ENCODE measurements at regions not wholly inside any gene's neighbourhood (a gene's known extent, or its start where the extent isn't known, plus 50 kb on each side); places are given as distances from the start of the nearest gene placed in this dataset.

DNA sequence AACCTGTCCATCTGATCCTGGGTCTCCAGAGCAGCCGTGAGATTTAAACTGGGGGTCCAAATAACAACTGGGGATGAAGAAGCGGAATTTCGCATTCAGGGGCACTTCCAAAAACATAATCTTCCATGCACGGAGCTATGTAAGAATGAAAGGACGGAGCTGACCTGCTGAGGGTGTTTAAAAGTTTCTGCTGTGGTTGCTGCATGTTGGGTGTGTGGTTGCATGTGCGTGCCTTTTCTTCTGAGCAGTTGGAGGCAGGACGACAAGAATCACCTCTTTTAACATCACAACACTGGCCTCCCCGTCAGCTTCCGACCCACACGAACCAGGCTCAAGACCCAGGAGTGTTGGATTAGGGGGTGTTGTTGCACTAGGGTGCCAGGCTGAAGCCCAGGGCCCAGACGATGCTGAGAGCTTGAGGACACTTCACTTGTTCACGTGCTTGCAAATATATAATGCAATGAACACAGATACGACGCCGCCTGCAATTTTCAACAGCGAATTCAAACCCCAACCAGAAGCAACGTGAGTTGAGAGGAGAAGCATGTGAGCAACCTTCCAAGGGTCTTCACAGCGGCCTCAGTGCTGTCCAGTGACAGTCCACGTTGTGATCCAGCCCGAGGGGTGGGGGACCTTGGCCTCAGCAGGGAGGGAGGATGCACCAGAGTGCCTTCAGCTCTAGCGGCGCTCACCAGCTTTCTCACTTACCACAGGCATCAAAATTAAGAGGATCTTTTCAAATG lies 76.0 kb upstream of the SALL3 start:
- DNase-seq = no peak

- DNase-seq = no peak
Measured at GRCh38 chr18:78904179-78904531, 75.5 kb upstream of the SALL3 start.

GRCh38 chr18:78905334-78905733 lies 74.3 kb upstream of the SALL3 start:
- DNase-seq = no peak

GRCh38 chr18:78906066-78906465 lies 73.6 kb upstream of the SALL3 start:
- no peak for DNase-seq

GRCh38 chr18:78908462-78909260 lies 71.0 kb upstream of the SALL3 start:
- DNase-seq = no peak

DNA sequence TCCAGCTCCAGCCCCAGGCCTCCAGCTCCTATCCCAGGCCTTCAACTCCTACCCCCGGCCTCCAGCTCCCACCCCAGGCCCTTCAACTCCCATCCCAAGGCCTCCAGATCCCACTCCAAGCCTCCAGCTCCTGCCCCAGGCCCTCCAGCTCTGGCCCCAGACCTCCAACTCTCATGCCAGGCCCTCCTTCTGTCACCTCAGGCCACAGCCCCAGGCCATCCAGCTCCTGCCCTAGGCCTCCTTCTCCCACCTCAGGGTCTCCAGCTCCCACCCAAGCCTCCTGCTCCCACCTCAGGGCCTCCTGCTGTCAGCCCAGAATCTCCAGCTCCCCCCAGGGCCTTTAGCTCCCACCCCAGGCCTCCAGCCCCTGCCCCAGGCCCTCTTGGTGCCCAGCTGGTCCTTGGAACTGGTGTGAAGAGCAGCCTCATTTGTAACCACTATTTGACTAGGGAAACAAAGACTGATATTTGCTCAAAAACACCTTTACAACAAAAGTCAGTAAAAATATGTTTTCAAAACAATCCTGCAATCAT lies 67.8 kb upstream of the SALL3 start:
- no peak for DNase-seq

GRCh38 chr18:78912336-78912735 lies 67.3 kb upstream of the SALL3 start:
- DNase-seq = no peak

DNA sequence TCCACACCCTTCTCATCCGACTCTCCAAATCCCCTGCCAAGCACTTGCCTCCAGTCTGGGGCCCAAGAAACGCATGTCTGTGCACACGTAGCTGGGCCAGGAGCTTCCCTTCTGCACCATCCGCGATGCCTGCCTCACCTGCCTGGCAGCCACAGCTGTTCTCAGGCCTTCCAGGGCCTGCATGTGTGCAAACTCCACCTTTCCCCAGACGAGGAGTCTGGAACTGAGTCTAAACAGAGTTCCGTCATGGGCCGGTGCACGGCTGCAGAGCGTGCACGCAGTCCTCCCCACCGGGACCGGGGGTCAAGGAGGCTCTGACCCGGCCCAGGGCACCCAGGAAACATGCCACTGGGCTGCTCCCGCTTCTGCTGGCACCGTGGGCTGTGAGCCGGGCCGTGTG lies 66.8 kb upstream of the SALL3 start:
- no peak for DNase-seq

DNA sequence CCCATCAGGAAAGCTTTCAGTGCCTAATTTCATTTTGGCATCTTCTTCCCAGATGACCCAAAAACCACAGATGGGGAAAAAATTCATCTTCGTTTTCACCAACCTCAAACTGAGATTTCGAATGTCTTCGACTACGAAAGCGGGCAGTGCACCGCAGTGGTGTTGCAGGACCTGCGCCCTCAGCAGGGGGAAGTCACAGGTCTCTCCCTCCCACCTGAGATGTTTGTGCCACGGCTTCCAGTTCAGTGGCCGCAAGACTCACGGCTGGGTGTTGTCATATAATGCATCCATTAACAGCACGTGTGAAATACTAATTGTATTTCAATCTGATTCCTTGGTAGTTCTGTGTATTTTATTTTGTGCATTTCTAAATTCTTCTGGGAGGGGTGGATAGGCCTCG lies 66.2 kb upstream of the SALL3 start:
- DNase-seq = no peak

- DNase-seq = no peak
Measured at GRCh38 chr18:78913830-78914231, 65.8 kb upstream of the SALL3 start.

DNA sequence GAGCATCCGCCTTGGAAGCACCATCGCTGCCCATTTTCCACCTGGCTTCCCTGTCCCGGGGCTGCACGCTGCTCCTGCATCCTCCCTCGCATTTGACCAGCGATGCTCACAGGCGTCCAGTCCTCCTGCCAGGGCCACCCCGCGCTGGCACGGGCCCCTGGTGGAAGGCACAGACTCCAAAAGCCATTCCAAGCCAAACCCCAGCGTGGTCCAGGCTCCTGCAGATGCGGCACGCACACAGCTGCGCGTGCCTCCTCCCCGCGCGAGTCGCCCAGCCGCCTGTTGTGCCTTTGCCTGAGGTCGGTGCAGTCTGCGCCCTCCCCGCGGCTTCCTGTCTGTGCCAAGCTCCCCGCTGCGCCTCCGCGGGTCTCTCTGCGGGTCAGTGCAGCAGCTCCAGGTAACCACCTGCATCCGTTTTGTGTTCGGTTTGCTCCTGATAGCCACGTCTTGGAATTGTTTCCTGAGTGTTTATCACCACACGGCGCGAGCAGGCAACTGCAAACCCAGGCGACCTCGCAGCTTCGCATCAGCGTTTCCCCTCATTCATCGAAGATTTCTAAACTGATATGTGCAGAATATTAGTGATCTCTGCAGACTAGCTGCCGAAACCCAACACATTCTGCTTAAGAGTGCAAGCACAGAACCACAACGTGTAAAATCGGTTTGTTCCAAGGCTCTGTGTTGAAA lies 65.2 kb upstream of the SALL3 start:
- DNase-seq = no peak

DNA sequence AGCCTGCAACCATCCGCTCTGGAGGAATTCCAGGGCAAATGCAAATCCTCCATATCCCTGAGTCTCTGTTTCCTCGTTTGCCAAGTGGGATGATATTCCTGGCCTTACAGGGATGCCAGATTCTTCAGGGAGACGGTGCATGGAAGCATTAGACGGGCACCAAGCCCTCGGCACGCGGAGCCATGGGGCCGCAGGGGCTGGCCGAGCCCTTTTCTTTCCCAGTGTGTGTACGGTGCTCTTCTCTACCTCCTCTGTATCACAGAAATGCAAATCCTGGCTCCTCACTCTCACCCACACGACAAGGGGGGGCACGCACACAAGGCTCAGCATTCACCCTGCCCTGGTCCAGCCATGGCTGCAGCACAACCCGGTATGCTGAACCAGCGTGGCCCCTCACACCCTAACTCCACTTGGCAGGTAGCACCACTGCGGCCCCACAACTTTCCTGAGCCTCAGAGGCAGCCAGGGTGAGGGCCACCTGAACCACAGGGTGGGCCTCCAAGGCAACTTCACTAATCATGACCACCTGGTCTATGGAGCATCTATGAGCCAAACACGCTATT lies 64.1 kb upstream of the SALL3 start:
- no peak for DNase-seq

DNA sequence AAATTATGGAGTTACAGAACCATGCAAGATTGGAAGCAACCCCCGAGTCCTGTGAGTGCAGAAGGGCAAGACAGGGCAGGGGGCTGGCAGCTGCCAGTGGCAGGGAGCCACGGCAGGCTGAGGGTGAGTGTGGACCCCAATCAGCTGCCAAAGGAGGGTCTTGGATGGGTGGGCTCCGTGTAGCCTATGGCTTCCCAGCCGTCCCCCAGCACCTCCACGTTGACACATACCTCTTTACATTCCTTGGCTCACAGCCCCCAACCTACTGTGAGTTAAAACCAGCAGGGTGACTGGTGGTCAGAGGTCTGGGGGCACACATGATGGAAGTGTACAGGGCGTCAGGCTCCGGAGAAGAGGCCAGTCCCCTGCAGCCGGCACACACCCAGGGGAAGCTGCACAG lies 60.9 kb upstream of the SALL3 start:
- no peak for DNase-seq

DNA sequence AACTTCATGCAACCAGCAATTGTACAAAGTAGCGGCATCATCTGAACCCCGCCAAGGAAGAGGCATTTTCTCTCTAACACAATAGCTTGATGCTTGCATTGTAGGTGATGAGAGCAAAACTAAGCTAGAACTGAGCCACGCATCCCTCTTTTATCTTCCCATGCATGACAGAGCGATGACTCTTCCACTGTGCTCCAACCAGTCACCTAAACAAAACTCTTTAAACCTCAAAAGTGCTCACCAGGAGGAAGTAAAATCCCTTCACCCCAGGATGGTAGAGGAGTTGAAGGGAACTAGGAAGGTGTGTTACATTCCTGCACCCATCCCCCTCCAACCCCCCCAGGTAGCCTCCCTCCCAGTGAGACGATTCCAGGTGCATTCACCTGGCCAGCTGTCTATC lies 59.7 kb upstream of the SALL3 start:
- DNase-seq = no peak

DNA sequence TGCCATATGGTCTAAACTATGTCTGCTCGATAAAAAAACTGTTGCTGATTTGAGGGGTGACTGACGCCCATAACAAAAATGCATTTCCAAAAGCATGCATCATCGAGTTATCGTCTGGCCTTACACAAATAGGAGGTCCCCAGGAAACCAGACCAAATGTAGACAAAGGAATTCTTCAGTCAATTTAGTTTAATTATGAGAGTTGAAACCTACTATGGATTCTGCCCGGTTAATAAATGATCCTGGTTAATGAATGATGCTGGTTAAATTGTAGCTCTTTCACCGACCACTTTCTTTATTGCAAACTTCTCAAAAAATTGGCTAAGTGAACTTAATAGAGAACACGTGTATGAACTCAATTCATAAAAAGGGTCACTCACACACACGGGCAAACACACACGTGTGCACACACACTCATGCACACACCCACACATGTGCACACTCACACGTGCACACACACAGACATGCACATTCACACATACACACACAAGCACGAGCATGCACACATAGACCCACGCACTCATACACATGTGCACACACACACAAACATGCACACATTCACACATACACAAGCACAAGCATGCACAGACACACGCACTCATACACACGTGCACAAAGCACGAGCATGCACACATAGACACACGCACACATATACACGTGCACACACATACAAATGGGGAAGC lies 59.0 kb upstream of the SALL3 start:
- DNase-seq = no peak

DNA sequence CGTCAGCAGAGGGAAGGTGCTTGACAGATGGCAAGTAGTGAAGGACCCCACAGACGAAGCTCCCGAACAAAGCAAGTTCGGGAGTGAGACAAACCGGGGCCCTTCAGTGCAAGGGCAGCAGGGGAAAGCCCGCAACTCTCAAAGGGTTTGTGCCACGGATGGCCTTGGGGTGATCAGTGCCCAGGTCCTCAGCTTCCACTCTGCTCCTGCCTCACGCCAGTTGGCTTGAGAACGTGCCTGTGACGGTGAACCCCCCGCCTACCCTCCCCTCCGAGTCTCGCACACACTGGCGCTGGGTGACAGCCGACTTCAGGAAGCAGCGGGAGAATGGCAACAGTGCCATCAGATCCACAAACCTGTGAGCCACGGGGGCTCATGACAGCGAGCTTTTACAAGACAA lies 56.8 kb upstream of the SALL3 start:
- no peak for DNase-seq

- no peak for DNase-seq
Measured at GRCh38 chr18:78924301-78924700, 55.3 kb upstream of the SALL3 start.

DNA sequence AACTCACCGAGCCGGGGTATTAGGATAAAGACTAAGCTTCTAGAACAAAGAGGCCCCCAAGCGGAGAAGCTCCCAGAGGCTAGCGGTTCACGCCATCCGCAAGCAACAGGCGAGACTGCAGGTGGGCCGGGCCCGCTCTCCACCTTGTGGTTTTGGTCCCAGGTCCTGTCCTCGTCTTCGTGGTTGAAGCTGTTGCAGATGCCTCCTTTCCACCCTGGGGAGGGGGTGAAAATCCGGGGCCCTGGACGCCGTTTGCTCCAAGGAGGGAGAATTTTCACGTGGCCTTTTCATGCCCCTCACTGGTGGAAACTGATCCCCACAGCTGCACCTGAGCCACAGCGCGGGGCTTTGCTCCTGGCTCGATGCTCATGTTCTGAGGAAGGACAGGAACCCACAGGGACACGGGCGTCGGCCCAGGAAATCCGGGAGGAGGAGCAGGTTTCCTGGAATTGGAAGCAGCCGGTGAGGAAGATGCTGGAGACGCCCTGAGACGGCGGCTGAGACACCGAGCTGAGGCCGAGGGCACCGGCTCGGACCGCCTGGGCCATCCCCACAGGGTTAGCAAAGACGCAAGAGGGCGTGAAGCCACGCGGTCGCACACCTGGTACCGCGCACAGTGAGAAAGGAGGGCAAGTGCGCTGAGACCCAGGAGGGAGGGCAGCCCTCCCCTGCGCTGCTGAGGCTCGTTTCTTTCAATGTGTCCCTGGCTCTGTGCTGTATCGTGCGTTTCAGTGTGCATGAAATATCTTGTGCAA lies 54.7 kb upstream of the SALL3 start:
- DNase-seq = no peak

- no peak for DNase-seq
Measured at GRCh38 chr18:78925557-78926242, 53.9 kb upstream of the SALL3 start.

DNA sequence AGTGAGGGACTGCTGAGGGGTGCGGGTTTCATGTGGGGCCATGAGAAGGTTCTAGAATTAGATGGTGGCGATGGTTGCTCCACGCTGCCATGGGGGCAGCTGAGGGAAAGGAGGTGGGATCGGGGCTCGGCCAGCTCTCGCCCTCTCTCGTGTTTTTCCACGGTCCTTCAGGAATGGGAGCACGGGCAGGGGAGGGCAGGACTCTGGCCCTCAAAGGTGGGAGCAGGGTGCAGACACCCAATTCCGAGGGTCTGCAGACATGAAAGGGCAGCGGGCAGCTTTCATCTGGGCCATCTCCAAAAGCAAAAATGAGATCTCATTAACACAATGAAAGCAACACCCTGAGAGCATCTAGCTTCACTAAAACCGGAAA lies 53.4 kb upstream of the SALL3 start:
- DNase-seq = no peak

- no peak for DNase-seq
Measured at GRCh38 chr18:78927156-78927555, 52.5 kb upstream of the SALL3 start.

DNA sequence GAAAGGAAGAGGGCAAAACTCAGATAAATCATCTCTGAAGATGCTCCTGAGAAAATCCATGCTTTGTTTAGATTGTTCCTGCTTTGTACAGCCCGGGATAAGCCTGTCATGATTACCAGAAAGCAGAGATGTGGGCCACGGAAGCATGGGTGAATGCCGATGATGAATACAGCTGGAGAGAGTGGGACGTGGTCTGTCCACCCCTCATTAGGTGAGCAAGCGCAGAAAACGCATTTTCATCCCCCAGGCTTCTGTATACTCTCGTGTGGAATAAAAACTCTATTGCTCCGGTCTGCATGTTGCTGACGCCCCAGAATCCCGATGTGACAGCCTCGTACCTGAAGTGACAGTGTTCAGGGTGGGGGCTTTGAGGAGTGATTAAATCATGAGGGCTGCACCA lies 52.0 kb upstream of the SALL3 start:
- no peak for DNase-seq

All from NCI-H510A (cell line).